ENCODE measurements at regions not wholly inside any gene's neighbourhood (a gene's known extent, or its start where the extent isn't known, plus 50 kb on each side); places are given as distances from the start of the nearest gene placed in this dataset.

- Histone ChIP-seq H3K27me3 (no peaks in the 10 kb centered on the region), H3K27ac (no peak overlapping the region), H3K36me3 (no peaks in the 10 kb centered on the region), H3K4me1 (no peaks in the 10 kb centered on the region), H3K9me3 (no peaks in the 10 kb centered on the region), H3K4me3 (no peak overlapping the region)
- WGBS (ENCODE audit: insufficient coverage, low coverage, low lambda C conversion rate, missing lambda C conversion rate), result 33% methylated on average over 3 of the region's 3 CpGs
- no peak for ATAC-seq
- no peak for TF ChIP-seq POLR2A (IDR thresholded peaks at IDR 0.05)
- TF ChIP-seq CTCF (IDR thresholded peaks at IDR 0.05), result no peak
- DNase-seq, result no peak
- intact Hi-C loops (cut with DNase I), result no loop called here
These were observed 210.0 kb upstream of the PROK2 start for GRCh38 chr3:71994906-71995305.

GRCh38 chr3:71994203-71994602 is 209.3 kb upstream of the PROK2 start:
- peak; percentile 46 to 65 (median 55) for ATAC-seq

DNA sequence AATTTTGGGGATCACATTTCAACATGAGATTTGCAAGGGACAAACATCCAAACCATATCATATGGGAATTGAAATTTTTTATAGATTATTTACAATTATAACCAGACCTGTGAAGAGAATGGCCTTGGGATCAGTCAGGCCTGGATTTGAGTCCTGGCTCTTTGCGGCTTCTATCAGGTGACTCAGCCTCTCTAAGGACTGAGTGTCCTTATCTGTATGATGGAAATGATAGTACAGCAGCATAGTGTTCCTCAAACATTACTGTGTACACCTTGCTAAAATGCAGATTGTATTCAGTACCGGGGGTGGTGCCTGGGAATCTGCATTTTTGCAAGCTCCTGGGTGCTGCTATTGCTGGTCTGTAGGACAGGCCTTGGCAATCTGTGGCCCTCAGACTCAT is 206.7 kb upstream of the PROK2 start:
- H3K9me3 ChIP-seq, result no peaks in the 10 kb centered on the region
- no peak for DNase-seq
- intact Hi-C loops (cut with DNase I), result no loop called here
- H3K27ac ChIP-seq, result no peak overlapping the region
- WGBS (ENCODE audit: insufficient coverage, low coverage, low lambda C conversion rate, missing lambda C conversion rate), result 50% methylated on average over 2 of the region's 2 CpGs
- H3K4me3 ChIP-seq, result no peak overlapping the region
- no peaks in the 10 kb centered on the region for H3K4me1 ChIP-seq
- TF ChIP-seq CTCF (IDR thresholded peaks at IDR 0.05) (no peak), POLR2A (IDR thresholded peaks at IDR 0.05) (no peak)
- no peaks in the 10 kb centered on the region for H3K36me3 ChIP-seq
- no peaks in the 10 kb centered on the region for H3K27me3 ChIP-seq
- ATAC-seq, result no peak

More at GRCh38 chr3:71994203-71994602, 209.3 kb upstream of the PROK2 start:
- no peak overlapping the region for H3K27ac ChIP-seq
- no peaks in the 10 kb centered on the region for H3K4me1 ChIP-seq
- DNase-seq, result no peak
- no peaks in the 10 kb centered on the region for H3K9me3 ChIP-seq
- no peak overlapping the region for H3K4me3 ChIP-seq
- WGBS (ENCODE audit: insufficient coverage, low coverage, low lambda C conversion rate, missing lambda C conversion rate), result 45% methylated on average over 5 of the region's 8 CpGs
- intact Hi-C loops (cut with DNase I), result no loop called here
- H3K36me3 ChIP-seq, result no peaks in the 10 kb centered on the region
- TF ChIP-seq POLR2A (IDR thresholded peaks at IDR 0.05) (no peak), CTCF (IDR thresholded peaks at IDR 0.05) (no peak)
- no peaks in the 10 kb centered on the region for H3K27me3 ChIP-seq

- no peaks in the 10 kb centered on the region for H3K4me1 ChIP-seq
- intact Hi-C loops (cut with DNase I), result no loop called here
- H3K36me3 ChIP-seq, result no peaks in the 10 kb centered on the region
- no peaks in the 10 kb centered on the region for H3K9me3 ChIP-seq
- H3K27me3 ChIP-seq, result no peaks in the 10 kb centered on the region
- DNase-seq (no peak), ATAC-seq (no peak)
- H3K27ac ChIP-seq, result no peak overlapping the region
- H3K4me3 ChIP-seq, result no peak overlapping the region
- WGBS (ENCODE audit: insufficient coverage, low coverage, low lambda C conversion rate, missing lambda C conversion rate), result 89% methylated on average over 3 of the region's 3 CpGs
- no peak for TF ChIP-seq POLR2A (IDR thresholded peaks at IDR 0.05)
- TF ChIP-seq CTCF (IDR thresholded peaks at IDR 0.05), result no peak
These were observed 206.1 kb upstream of the PROK2 start for GRCh38 chr3:71991046-71991445.

DNA sequence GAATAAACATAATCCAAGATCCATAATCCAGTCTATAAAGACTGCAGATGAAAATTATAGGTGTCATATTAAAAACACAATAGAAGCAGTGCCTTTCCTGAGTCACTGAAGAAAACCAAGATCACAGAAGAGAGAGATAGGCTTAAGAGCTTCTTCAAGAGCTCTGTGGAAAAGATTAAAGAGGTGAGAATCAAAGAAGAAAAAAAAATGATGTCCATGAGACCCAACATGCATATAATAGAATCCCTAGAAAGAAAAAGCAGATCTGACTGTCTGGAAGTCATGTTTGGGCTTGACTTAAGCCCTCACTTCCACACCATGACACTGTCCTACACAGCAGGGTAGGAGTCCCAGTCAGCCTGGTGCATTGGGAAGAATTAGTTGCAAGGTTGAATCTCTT is 205.6 kb upstream of the PROK2 start:
- Histone ChIP-seq H3K27ac (no peak overlapping the region), H3K36me3 (no peaks in the 10 kb centered on the region), H3K27me3 (no peaks in the 10 kb centered on the region), H3K4me3 (no peak overlapping the region), H3K9me3 (no peaks in the 10 kb centered on the region), H3K4me1 (no peaks in the 10 kb centered on the region)
- TF ChIP-seq CTCF (IDR thresholded peaks at IDR 0.05) (no peak), POLR2A (IDR thresholded peaks at IDR 0.05) (no peak)
- DNase-seq (no peak), ATAC-seq (no peak)
- intact Hi-C loops (cut with DNase I), result no loop called here

All from right lobe of liver (tissue), 6 donors.